PC-9 (cell line): ENCODE measurements at regions not wholly inside any gene's neighbourhood (a gene's known extent, or its start where the extent isn't known, plus 50 kb on each side); places are given as distances from the start of the nearest gene placed in this dataset.
A peak's percentile ranks its signal among the peaks of the same experiment; 100 is the strongest.

Experiments used
- BruUV-seq: library from RNA; stranded (reverse); fragments of 400-500 nt; replicated peaks from 2 replicates; lab custom pipeline; 2021; lab: Mats Ljungman, UMichigan
- CTCF ChIA-PET: fragments of 300-600 bp; sonication (Branson Sonifier 250); formaldehyde crosslinking; loops from one replicate; lab custom pipeline; 2022; ENCODE audit warnings: antibody characterized with exemption; lab: Charles Lee
- POLR2A ChIA-PET: fragments of 300-600 bp; sonication (Branson Sonifier 250); formaldehyde crosslinking; loops from one replicate; lab custom pipeline; 2022; ENCODE audit warnings: antibody characterized with exemption; ENCODE audit not compliant: unreplicated experiment; lab: Charles Lee
- DNase-seq, 2 experiments: peaks; one replicate each; pipeline versions ENCODE4 v3.0.0 to v3.0.0-alpha.2; 2015 to 2022; ENCODE audit warnings: mixed read lengths in 1 of 2
- H2AFZ ChIP-seq: fragments of 200-600 bp; sonication (generic); 2 replicates; pipeline ENCODE4 v1.8.1; 2017; ENCODE audit warnings: antibody characterized with exemption
- H3F3A ChIP-seq: fragments of 200-600 bp; sonication (generic); 2 replicates; pipeline ENCODE4 v1.8.1; 2017; ENCODE audit warnings: antibody characterized with exemption, mild to moderate bottlenecking, low read depth; ENCODE audit not compliant: insufficient read depth
- H3K27ac ChIP-seq: fragments of 200-600 bp; sonication (generic); 2 replicates; pipeline ENCODE4 v1.6.1; 2016; ENCODE audit warnings: mixed run types
- H3K27me3 ChIP-seq: fragments of 200-600 bp; sonication (generic); 2 replicates; pipeline ENCODE4 v1.6.1; 2016; ENCODE audit warnings: low read depth, mixed run types; ENCODE audit not compliant: insufficient read depth
- H3K36me3 ChIP-seq: fragments of 200-600 bp; sonication (generic); 2 replicates; pipeline ENCODE4 v1.6.1; 2016; ENCODE audit warnings: low read depth, mixed run types
- H3K4me1 ChIP-seq: fragments of 200-600 bp; sonication (generic); replicated peaks from 2 replicates; pipeline ENCODE4 v1.6.1; 2016; ENCODE audit warnings: mixed run types; ENCODE audit not compliant: insufficient read depth
- H3K4me2 ChIP-seq: fragments of 200-600 bp; sonication (generic); 2 replicates; pipeline ENCODE4 v1.6.1; 2017; ENCODE audit warnings: mixed run types
- H3K4me3 ChIP-seq: fragments of 200-600 bp; sonication (generic); 2 replicates; pipeline ENCODE4 v1.6.1; 2016; ENCODE audit warnings: mixed run types
- H3K79me2 ChIP-seq: fragments of 200-600 bp; sonication (generic); 2 replicates; pipeline ENCODE4 v1.6.1; 2017; ENCODE audit warnings: low read depth, mixed run types
- H3K9me2 ChIP-seq: fragments of 200-600 bp; sonication (generic); 2 replicates; pipeline ENCODE4 v1.8.1; 2017; ENCODE audit warnings: mild to moderate bottlenecking; ENCODE audit not compliant: insufficient read depth
- H3K9me3 ChIP-seq: fragments of 200-600 bp; sonication (generic); 2 replicates; pipeline ENCODE4 v1.8.1; 2016; ENCODE audit warnings: low read depth; ENCODE audit not compliant: insufficient read depth
- H4K20me1 ChIP-seq: fragments of 200-600 bp; sonication (generic); 2 replicates; pipeline ENCODE4 v1.8.1; 2017; ENCODE audit not compliant: insufficient read depth
- EZH2 ChIP-seq: fragments of 200-600 bp; sonication (generic); IDR thresholded peaks from 2 replicates; pipeline ENCODE4 v1.8.0; 2017; ENCODE audit warnings: antibody characterized with exemption, low read depth
- intact Hi-C: fragments of 100-400 bp; cut with micrococcal nuclease; formaldehyde crosslinking; loops from one replicate; pipeline ENCODE4 v1.10.0; 2022; ENCODE audit not compliant: unreplicated experiment
- TF ChIP-seq, protein P1 (sequence below): fragments of 200-600 bp; sonication (generic); conservative IDR thresholded peaks from 2 replicates; pipeline ENCODE4 v1.6.1; 2017; ENCODE audit warnings: mixed run types, antibody characterized with exemption, mild to moderate bottlenecking, moderate library complexity

GRCh38 chr3:109923431-109923830, 586.1 kb upstream of the DPPA4 start:
- Histone ChIP-seq H3K9me3 (peaks cover 26% of the 10 kb centered on the region), H3K27me3 (no peaks in the 10 kb centered on the region), H3K4me1 (peaks cover 24% of the 10 kb centered on the region), H3K79me2 (no peaks in the 10 kb centered on the region), H3K9me2 (no peaks in the 10 kb centered on the region), H3F3A (peaks cover 9% of the 10 kb centered on the region), H2AFZ (no peak overlapping the region), H4K20me1 (no peaks in the 10 kb centered on the region), H3K4me2 (no peak overlapping the region), H3K36me3 (no peaks in the 10 kb centered on the region), H3K4me3 (no peak overlapping the region), H3K27ac (no peak overlapping the region)
- BruUV-seq, result no TSS peak
- intact Hi-C loops, result loop anchor here (10.0 kb wide), 1 partner anchor 189 kb away; no protein-coding TSS in a partner anchor
- ChIA-PET CTCF (no interaction called here), POLR2A (interaction anchor here (0.5 kb wide), 1 partner anchor 496 kb away, joined by 4 read pairs; no protein-coding TSS in a partner anchor)
- DNase-seq, result no peak
- no peak for TF ChIP-seq EZH2
- TF ChIP-seq, protein P1, sequence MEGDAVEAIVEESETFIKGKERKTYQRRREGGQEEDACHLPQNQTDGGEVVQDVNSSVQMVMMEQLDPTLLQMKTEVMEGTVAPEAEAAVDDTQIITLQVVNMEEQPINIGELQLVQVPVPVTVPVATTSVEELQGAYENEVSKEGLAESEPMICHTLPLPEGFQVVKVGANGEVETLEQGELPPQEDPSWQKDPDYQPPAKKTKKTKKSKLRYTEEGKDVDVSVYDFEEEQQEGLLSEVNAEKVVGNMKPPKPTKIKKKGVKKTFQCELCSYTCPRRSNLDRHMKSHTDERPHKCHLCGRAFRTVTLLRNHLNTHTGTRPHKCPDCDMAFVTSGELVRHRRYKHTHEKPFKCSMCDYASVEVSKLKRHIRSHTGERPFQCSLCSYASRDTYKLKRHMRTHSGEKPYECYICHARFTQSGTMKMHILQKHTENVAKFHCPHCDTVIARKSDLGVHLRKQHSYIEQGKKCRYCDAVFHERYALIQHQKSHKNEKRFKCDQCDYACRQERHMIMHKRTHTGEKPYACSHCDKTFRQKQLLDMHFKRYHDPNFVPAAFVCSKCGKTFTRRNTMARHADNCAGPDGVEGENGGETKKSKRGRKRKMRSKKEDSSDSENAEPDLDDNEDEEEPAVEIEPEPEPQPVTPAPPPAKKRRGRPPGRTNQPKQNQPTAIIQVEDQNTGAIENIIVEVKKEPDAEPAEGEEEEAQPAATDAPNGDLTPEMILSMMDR, result no peak

- Histone ChIP-seq H3K27ac (0 out of 2 replicates have a peak overlapping the region, but pooled peaks have one; percentile 2), H3K4me2 (no peak overlapping the region), H3K27me3 (no peaks in the 10 kb centered on the region), H3F3A (peaks cover 9% of the 10 kb centered on the region), H3K9me2 (no peaks in the 10 kb centered on the region), H3K4me1 (peaks cover 24% of the 10 kb centered on the region), H3K9me3 (peaks cover 24% of the 10 kb centered on the region), H3K36me3 (no peaks in the 10 kb centered on the region), H2AFZ (no peak overlapping the region), H3K79me2 (no peaks in the 10 kb centered on the region), H3K4me3 (no peak overlapping the region), H4K20me1 (no peaks in the 10 kb centered on the region)
- no peak for TF ChIP-seq EZH2
- TF ChIP-seq, protein P1, result no peak
- intact Hi-C loops, result loop anchor here (10.0 kb wide), 1 partner anchor 189 kb away; no protein-coding TSS in a partner anchor
- DNase-seq, result no peak
- ChIA-PET CTCF (no interaction called here), POLR2A (no interaction called here)
- BruUV-seq, result no TSS peak
Observed at GRCh38 chr3:109924196-109924595, 586.9 kb upstream of the DPPA4 start.

GRCh38 chr3:109926376-109926775, 589.0 kb upstream of the DPPA4 start:
- Histone ChIP-seq H3K4me2 (peak overlapping the region; percentile 3; the same call in 1 of the 2 replicates), H3K4me3 (no peak overlapping the region), H3K27ac (peak overlapping the region; percentile 93), H3K4me1 (peaks cover 32% of the 10 kb centered on the region), H3K27me3 (no peaks in the 10 kb centered on the region), H4K20me1 (no peaks in the 10 kb centered on the region), H3F3A (peaks cover 9% of the 10 kb centered on the region), H3K36me3 (no peaks in the 10 kb centered on the region), H3K9me2 (no peaks in the 10 kb centered on the region), H3K9me3 (peaks cover 24% of the 10 kb centered on the region), H2AFZ (no peak overlapping the region), H3K79me2 (no peaks in the 10 kb centered on the region)
- DNase-seq, result peak in 1 of 2 experiments; percentile 31
- POLR2A ChIA-PET, result interaction anchor here (0.6 kb wide), 1 partner anchor 388 kb away, joined by 5 read pairs; no protein-coding TSS in a partner anchor
- BruUV-seq, result no TSS peak
- intact Hi-C loops, result loop anchor here (5.0 to 10.0 kb wide), 4 partner anchors 119 to 1811 kb away; partner anchors contain the start of gene NECTIN3
- CTCF ChIA-PET, result no interaction called here
- no peak for TF ChIP-seq EZH2
- TF ChIP-seq, protein P1, result no peak
